Activated CD4-positive, alpha-beta T cell treated with anti-CD3 and anti-CD28 coated beads for 36 hours (primary cell): ENCODE measurements at regions not wholly inside any gene's neighbourhood (a gene's known extent, or its start where the extent isn't known, plus 50 kb on each side); places are given as distances from the start of the nearest gene placed in this dataset.
A peak's percentile ranks its signal among the peaks of the same experiment; 100 is the strongest.

Experiments used
- ATAC-seq: fragments of 200-7000 bp; cut with Tn5 transposase; one replicate; pipeline ENCODE4 v1.10.0; 2021; ENCODE audit warnings: mild to moderate bottlenecking, moderate library complexity
- CTCF ChIA-PET: fragments of 350-600 bp; sonication (Branson Sonifier 250); formaldehyde crosslinking; loops from one replicate; lab custom pipeline; 2021; ENCODE audit warnings: antibody characterized with exemption; lab: Charles Lee
- POLR2A ChIA-PET: fragments of 350-600 bp; sonication (Branson Sonifier 250); formaldehyde crosslinking; loops from one replicate; lab custom pipeline; 2021; ENCODE audit warnings: antibody characterized with exemption, inconsistent platforms; lab: Charles Lee
- DNase-seq: peaks from one replicate; pipeline ENCODE4 v3.0.0-alpha.2; 2020
- H3K27ac Mint-ChIP-seq: one replicate; pipeline ENCODE4 v1.8.0; 2021; ENCODE audit warnings: mixed read lengths
- H3K27me3 Mint-ChIP-seq: one replicate; pipeline ENCODE4 v1.8.0; 2021; ENCODE audit warnings: mixed read lengths
- H3K36me3 Mint-ChIP-seq: one replicate; pipeline ENCODE4 v1.8.0; 2021; ENCODE audit warnings: low read depth, mixed read lengths
- H3K4me1 Mint-ChIP-seq: one replicate; pipeline ENCODE4 v1.8.0; 2021; ENCODE audit warnings: mixed read lengths
- H3K4me3 Mint-ChIP-seq: one replicate; pipeline ENCODE4 v1.8.0; 2021; ENCODE audit warnings: mild to moderate bottlenecking, moderate library complexity, mixed read lengths
- H3K9me3 Mint-ChIP-seq: one replicate; pipeline ENCODE4 v1.8.0; 2021; ENCODE audit warnings: low read depth, mixed read lengths
- intact Hi-C, 2 experiments: fragments of 100-400 bp; cut with DNase I in 1 of 2; cut with micrococcal nuclease in 1 of 2; formaldehyde crosslinking; loops; one replicate each; pipeline versions ENCODE4 v1.14.2 to v1.15.1; 2022 to 2024; cut with DNase I, micrococcal nuclease

DNA sequence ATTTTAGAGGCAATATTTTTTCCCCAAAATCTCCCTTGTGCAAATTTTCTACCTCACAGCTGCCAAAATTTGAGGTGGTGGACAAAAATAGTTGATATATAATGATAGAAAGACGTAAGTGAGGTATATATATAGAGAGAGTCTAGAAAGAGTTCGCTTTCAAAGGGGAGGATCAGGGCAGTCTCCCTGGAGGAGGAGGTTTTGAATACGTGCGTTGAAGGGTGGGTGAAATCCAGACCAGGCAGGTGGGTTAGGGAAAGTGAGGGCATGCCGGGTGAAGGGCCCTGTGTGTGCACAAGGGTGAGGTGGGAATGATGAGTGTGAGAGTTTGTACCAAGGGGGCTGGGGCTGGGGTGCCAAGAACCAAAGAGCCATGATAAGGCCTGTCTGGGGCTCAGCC lies 100.2 kb downstream of the CEBPB start:
- POLR2A ChIA-PET, result no interaction called here
- Mint-ChIP-seq H3K27ac (no peak overlapping the region), H3K4me3 (no peak overlapping the region)

DNA sequence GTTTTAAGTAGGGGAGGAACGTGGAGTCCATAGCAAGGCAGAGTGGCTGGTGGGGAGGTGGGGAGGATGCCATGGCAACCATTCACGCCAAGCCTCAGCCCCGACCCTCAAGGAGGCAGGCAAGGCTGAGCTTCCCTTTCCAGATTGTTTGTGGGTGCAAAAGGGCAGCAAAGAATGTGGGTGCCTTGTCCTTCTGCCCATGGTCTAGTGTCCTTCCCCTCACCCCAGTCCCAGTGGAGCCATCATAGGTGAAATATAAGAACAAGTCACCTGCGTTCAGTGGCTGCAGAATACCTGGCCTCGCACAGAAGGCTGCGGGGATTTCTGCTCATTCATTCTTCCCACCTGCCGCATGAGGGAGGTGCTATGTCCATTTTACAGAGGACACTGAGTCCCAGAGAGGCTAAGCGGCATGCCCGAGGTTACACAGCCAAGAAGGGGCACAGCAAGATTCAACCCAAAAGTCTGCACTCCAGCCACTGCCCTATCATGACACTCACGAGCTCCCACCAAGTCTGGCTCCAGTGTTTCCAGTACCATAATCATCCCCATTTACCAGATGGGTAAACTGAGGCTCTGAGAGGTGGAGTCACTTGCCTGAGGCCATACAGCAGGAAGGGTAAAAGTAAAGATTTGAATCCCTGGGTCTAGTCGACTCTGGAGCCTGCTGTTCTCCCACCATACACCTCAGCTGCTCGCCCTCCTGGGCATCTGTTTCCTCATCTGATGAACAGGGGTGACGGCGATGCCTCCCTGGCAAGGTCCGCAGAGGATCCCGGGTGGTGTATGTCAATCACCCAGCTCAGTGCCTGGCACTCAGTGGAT lies 100.8 kb downstream of the CEBPB start:
- Mint-ChIP-seq H3K9me3 (no peaks in the 10 kb centered on the region), H3K27me3 (peaks cover 2% of the 10 kb centered on the region), H3K4me3 (no peak overlapping the region), H3K27ac (no peak overlapping the region), H3K4me1 (no peaks in the 10 kb centered on the region), H3K36me3 (no peaks in the 10 kb centered on the region)
- CTCF ChIA-PET, result interaction anchor here (0.6 to 1.0 kb wide), 2 partner anchors 10 to 297 kb away, joined by 3 read pairs; no protein-coding TSS in a partner anchor
- DNase-seq (no peak), ATAC-seq (no peak)
- intact Hi-C loops, result no loop called here
- POLR2A ChIA-PET, result no interaction called here

More for the DNA sequence above, 100.2 kb downstream of the CEBPB start:
- Mint-ChIP-seq H3K4me1 (peaks cover 6% of the 10 kb centered on the region), H3K36me3 (no peaks in the 10 kb centered on the region), H3K27me3 (peaks cover 2% of the 10 kb centered on the region), H3K9me3 (no peaks in the 10 kb centered on the region)
- DNase-seq (no peak), ATAC-seq (no peak)
- intact Hi-C loops, result no loop called here
- CTCF ChIA-PET, result no interaction called here

DNA sequence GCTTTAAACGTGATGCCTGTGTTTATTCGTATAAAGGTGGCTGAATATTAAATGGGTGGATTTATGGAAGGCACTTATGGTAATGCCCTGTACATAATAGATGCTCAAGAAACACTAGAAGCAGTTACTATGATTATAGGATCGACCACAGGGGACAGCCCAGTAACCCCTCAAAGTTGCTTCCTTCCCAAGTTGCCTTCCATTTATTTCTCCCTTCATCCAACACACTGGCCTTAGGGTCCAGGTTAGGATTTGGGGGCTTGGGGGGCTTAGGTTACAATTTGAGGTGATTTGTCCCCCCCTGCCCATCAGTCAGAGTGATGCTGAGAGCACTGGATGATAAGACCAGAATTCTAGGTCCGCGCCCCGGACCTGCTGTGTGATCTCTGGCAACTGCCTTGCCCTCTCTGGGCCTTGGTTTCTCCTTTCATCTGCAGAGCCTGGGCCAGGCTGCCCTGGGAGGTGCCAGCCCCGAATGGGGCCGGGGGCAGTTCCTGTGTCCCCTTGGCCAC lies 101.5 kb downstream of the CEBPB start:
- no peak overlapping the region for H3K4me3 Mint-ChIP-seq
- H3K36me3 Mint-ChIP-seq, result no peaks in the 10 kb centered on the region
- H3K4me1 Mint-ChIP-seq, result no peaks in the 10 kb centered on the region
- peaks cover 2% of the 10 kb centered on the region for H3K27me3 Mint-ChIP-seq
- intact Hi-C loops, result no loop called here
- ATAC-seq (no peak), DNase-seq (no peak)
- no peak overlapping the region for H3K27ac Mint-ChIP-seq
- POLR2A ChIA-PET, result no interaction called here
- no peaks in the 10 kb centered on the region for H3K9me3 Mint-ChIP-seq
- CTCF ChIA-PET, result interaction anchor here (0.6 to 1.0 kb wide), 2 partner anchors 10 to 296 kb away, joined by 3 read pairs; no protein-coding TSS in a partner anchor

- intact Hi-C loops, result no loop called here
- peak; percentile 56 for DNase-seq
- POLR2A ChIA-PET, result no interaction called here
Observed at GRCh38 chr20:50292591-50293283, 102.1 kb downstream of the CEBPB start.

DNA sequence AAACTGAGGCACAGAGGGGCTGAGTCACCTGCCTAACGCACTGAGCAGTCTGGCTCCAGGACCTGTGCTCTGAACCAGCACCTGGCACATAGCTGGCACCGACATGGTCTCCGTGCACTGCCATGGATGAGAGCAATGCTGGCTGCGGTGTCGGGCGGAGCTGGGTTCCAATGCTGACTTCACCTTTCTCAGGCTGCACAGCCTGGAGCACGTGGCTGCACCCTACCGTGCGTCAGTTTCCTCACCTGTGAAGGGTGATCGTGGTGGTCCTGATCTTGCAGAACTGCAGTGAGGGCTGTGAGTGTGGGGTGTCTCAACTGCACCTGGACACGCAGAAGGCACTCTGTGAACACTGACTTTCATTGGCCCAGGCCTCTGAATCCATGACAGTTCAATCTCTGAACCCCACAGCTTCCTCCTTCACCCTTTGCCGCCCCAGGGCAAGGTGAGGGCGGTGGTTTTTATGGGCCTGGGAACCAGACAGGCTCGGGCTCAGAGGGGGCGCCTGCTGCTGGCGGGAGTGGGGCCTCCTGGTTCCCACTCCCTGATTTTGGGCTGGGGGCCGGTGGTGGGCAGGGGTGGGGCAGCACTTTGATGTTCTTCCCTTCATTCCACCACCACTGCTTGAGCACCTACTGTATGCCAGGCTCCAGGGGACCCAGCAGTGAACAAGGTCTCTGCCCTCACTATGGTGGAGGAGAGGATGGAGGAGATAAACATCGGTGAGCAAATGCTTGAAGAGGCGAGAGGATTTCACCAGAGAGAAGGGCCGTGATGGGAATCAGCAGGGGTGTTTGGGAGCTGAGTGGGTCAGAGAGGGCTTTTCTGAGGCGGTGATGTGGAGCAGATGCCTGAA lies 102.9 kb downstream of the CEBPB start:
- no peak for ATAC-seq
- POLR2A ChIA-PET, result no interaction called here
- intact Hi-C loops, result no loop called here
- no peaks in the 10 kb centered on the region for H3K36me3 Mint-ChIP-seq
- H3K27ac Mint-ChIP-seq, result no peak overlapping the region
- H3K27me3 Mint-ChIP-seq, result peaks cover 4% of the 10 kb centered on the region
- no peak for DNase-seq
- CTCF ChIA-PET, result interaction anchor here (0.6 kb wide), 1 partner anchor 286 kb away, joined by 3 read pairs; no protein-coding TSS in a partner anchor
- H3K4me1 Mint-ChIP-seq, result peaks cover 13% of the 10 kb centered on the region
- H3K9me3 Mint-ChIP-seq, result no peaks in the 10 kb centered on the region
- no peak overlapping the region for H3K4me3 Mint-ChIP-seq

More at GRCh38 chr20:50292591-50293283, 102.1 kb downstream of the CEBPB start:
- Mint-ChIP-seq H3K27ac (no peak overlapping the region), H3K27me3 (peaks cover 2% of the 10 kb centered on the region), H3K36me3 (no peaks in the 10 kb centered on the region), H3K9me3 (no peaks in the 10 kb centered on the region), H3K4me1 (peaks cover 6% of the 10 kb centered on the region), H3K4me3 (no peak overlapping the region)
- ATAC-seq, result no peak
- CTCF ChIA-PET, result interaction anchor here (1.0 kb wide), 1 partner anchor 11 kb away, joined by 3 read pairs; no protein-coding TSS in a partner anchor

- Mint-ChIP-seq H3K36me3 (no peaks in the 10 kb centered on the region), H3K9me3 (no peaks in the 10 kb centered on the region), H3K4me1 (peaks cover 13% of the 10 kb centered on the region), H3K4me3 (no peak overlapping the region), H3K27ac (no peak overlapping the region), H3K27me3 (peaks cover 4% of the 10 kb centered on the region)
- POLR2A ChIA-PET, result no interaction called here
- CTCF ChIA-PET, result no interaction called here
- intact Hi-C loops, result no loop called here
- DNase-seq, result no peak
- no peak for ATAC-seq
Observed at GRCh38 chr20:50294164-50295088, 103.8 kb downstream of the CEBPB start.

- H3K27ac Mint-ChIP-seq, result no peak overlapping the region
- H3K4me1 Mint-ChIP-seq, result peaks cover 13% of the 10 kb centered on the region
- DNase-seq (no peak), ATAC-seq (no peak)
- ChIA-PET POLR2A (no interaction called here), CTCF (no interaction called here)
- intact Hi-C loops, result no loop called here
- H3K4me3 Mint-ChIP-seq, result no peak overlapping the region
- H3K36me3 Mint-ChIP-seq, result no peaks in the 10 kb centered on the region
- H3K9me3 Mint-ChIP-seq, result no peaks in the 10 kb centered on the region
- peaks cover 4% of the 10 kb centered on the region for H3K27me3 Mint-ChIP-seq
Observed at GRCh38 chr20:50295345-50295744, 104.7 kb downstream of the CEBPB start.

DNA sequence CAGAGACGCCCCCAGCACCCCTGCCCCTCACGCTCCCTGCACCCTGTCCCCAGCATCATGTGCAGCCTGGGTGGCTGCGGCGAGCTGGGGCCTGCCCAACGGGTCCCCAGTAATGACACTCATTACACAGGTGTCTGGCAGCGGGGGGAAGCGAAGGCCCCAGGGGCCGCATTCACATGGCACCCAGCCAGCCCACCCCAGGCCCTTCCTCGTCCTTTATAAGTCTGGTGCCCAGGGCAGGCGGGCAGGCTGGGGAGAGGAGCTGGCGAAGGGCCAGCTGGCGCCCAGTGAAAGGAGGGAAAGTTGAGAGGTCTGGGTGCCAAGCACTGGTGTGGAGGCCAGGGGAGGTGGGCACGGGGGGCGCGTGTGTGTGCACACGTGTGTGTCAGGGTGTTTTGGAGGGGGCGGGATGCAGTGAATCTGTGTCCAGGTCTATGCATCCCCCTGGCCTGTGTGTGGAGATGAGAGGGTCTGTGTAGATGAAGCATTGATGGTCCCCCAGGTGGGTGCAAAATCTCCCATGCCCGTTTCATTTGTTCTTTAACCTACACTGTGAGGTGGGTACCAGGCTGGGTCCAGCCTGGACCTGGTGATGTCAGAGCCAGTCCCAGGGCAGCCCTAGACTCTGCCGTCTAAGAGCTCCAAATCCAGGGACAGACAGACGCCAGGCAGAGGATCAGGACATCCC lies 105.3 kb downstream of the CEBPB start:
- Mint-ChIP-seq H3K36me3 (no peaks in the 10 kb centered on the region), H3K4me3 (no peak overlapping the region), H3K27me3 (peaks cover 2% of the 10 kb centered on the region), H3K9me3 (no peaks in the 10 kb centered on the region), H3K4me1 (peaks cover 13% of the 10 kb centered on the region), H3K27ac (peak overlapping the region; percentile 15)
- no peak for ATAC-seq
- intact Hi-C loops, result no loop called here
- ChIA-PET CTCF (interaction anchor here (0.6 kb wide), 1 partner anchor 138 kb away, joined by 3 read pairs; no protein-coding TSS in a partner anchor), POLR2A (no interaction called here)
- no peak for DNase-seq

DNA sequence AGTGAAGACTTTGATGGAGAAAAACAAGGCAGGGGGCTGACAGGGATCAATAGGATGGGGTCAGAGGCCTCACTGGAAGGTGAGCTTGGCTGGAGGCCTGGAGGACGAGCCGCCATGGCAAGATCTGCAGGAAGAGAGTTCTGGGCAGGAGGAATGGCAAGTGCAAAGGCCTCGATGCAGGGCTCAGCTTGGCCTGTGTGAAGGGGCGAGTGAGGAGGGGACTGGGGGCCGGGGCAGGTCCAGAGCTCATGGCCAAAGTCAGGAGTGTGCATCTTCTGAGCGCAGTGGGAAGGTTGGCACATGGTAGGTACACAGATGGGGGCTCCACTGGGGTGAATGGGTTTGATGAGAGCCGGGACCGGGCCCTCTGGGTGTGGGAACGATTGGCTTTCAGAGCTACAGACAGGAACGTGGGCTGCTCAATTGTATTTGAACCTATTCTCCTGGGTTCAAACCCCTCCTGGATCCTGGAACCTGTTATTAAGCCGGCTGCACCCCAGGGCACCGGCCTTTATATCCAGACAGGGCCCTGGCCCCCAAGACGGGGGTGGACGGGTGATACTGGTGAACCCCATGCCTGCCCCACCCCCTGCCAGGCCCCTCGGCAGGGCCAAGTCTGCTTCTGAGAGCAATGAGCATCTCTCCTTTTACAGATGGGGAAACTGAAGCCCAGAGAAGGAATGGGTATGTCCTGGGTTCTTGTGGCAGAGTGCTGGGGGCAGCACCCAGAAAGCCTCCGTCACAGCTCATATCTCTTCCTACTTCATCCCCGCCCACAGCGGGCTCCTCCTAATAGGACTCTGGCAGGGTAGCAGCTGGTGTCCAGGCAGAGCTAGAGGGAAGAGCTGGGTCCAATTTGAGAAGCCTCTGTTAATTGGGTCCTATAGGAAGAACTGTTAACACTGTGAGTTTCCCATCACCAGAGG lies 106.1 kb downstream of the CEBPB start:
- H3K36me3 Mint-ChIP-seq, result no peaks in the 10 kb centered on the region
- no peaks in the 10 kb centered on the region for H3K9me3 Mint-ChIP-seq
- CTCF ChIA-PET, result interaction anchor here (0.6 kb wide), 1 partner anchor 137 kb away, joined by 3 read pairs; no protein-coding TSS in a partner anchor
- intact Hi-C loops, result no loop called here
- DNase-seq (no peak), ATAC-seq (no peak)
- H3K4me1 Mint-ChIP-seq, result peaks cover 13% of the 10 kb centered on the region
- peak overlapping the region; percentile 15 for H3K27ac Mint-ChIP-seq
- POLR2A ChIA-PET, result interaction anchor here (0.7 kb wide), 1 partner anchor 72 kb away, joined by 3 read pairs; no protein-coding TSS in a partner anchor
- H3K4me3 Mint-ChIP-seq, result no peak overlapping the region
- peaks cover 2% of the 10 kb centered on the region for H3K27me3 Mint-ChIP-seq
